ENCODE measurements at regions not wholly inside any gene's neighbourhood (a gene's known extent, or its start where the extent isn't known, plus 50 kb on each side); places are given as distances from the start of the nearest gene placed in this dataset.
A peak's percentile ranks its signal among the peaks of the same experiment; 100 is the strongest.

DNA sequence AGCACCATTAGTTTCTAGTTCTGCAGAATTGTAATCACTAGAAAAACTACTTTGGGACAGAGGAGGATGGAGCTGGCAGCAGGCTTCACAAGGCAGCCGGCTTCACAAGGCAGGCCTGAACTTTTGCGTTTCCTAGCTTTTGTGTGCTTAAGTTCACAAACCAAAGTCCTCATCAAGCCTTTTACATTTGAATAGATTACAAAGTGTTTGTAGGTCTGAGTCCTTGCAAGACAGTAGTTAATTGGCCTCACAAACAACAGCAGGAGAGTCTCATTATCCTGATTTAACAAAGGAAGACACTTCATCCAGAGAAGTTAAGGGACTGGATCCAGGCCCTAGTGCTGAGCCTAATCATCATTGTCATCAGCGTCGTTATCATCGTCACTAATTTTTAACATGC is 147.8 kb upstream of the AUTS2 start:
- no peaks in the 10 kb centered on the region for H3K27me3 ChIP-seq (ENCODE audit: low read depth)
- TF ChIP-seq, protein P1, sequence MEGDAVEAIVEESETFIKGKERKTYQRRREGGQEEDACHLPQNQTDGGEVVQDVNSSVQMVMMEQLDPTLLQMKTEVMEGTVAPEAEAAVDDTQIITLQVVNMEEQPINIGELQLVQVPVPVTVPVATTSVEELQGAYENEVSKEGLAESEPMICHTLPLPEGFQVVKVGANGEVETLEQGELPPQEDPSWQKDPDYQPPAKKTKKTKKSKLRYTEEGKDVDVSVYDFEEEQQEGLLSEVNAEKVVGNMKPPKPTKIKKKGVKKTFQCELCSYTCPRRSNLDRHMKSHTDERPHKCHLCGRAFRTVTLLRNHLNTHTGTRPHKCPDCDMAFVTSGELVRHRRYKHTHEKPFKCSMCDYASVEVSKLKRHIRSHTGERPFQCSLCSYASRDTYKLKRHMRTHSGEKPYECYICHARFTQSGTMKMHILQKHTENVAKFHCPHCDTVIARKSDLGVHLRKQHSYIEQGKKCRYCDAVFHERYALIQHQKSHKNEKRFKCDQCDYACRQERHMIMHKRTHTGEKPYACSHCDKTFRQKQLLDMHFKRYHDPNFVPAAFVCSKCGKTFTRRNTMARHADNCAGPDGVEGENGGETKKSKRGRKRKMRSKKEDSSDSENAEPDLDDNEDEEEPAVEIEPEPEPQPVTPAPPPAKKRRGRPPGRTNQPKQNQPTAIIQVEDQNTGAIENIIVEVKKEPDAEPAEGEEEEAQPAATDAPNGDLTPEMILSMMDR (IDR thresholded peaks at IDR 0.05; ENCODE audit: borderline replicate concordance) = no peak
- H3K36me3 ChIP-seq = no peaks in the 10 kb centered on the region
- peaks cover 6% of the 10 kb centered on the region for H3K4me1 ChIP-seq
- no peaks in the 10 kb centered on the region for H3K9me3 ChIP-seq (replicated peaks)
- no peak overlapping the region for H3K27ac ChIP-seq (replicated peaks)
- no peak overlapping the region for H3K4me3 ChIP-seq
- intact Hi-C loops (cut with micrococcal nuclease) = no loop called here
- DNase-seq = no peak

DNA sequence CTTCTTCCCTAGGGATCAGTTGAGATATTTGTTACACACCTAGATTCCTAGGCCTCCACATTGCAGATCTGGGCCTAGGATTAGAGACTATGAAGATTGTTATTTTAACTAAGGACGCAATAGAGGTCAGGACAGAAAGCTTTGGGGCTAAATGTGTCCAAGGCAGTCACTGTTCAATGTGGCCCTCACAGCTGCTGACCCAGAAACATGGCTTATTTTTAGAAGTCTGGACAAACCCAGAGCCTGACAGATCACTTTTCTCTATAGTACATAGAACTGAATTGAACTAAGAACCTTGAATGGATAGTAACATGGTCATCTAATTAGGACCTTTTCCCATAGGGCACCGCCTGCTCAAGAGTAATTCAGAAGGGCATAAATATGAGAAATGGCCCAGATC is 146.6 kb upstream of the AUTS2 start:
- Histone ChIP-seq H3K4me3 (no peak overlapping the region), H3K27me3 (ENCODE audit: low read depth) (no peaks in the 10 kb centered on the region), H3K4me1 (peaks cover 6% of the 10 kb centered on the region), H3K36me3 (no peaks in the 10 kb centered on the region), H3K9me3 (replicated peaks) (no peaks in the 10 kb centered on the region), H3K27ac (replicated peaks) (no peak overlapping the region)
- intact Hi-C loops (cut with micrococcal nuclease) = no loop called here
- TF ChIP-seq, protein P1 (IDR thresholded peaks at IDR 0.05; ENCODE audit: borderline replicate concordance) = no peak
- no peak for DNase-seq

DNA sequence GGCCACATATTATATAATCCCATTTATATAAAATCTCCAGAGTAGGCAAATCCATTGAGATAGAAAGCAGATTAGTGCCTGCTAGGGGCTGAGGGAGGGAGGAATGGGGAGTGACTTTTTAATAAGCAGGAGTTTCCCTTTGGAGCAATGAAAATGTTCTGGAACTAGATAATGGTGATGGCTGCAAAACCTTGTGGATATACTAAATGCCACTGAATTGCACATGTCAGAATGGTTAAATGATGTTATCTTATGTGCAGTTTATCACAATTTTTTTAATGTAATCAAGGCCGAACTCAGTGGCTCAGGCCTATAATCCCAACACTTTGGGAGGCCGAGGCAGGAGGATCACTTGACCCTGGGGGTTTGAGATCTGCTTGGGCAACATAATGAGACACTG is 145.5 kb upstream of the AUTS2 start:
- H3K27ac ChIP-seq (replicated peaks) = no peak overlapping the region
- no peaks in the 10 kb centered on the region for H3K36me3 ChIP-seq
- H3K27me3 ChIP-seq (ENCODE audit: low read depth) = no peaks in the 10 kb centered on the region
- H3K4me1 ChIP-seq = peaks cover 15% of the 10 kb centered on the region
- no peaks in the 10 kb centered on the region for H3K9me3 ChIP-seq (replicated peaks)
- intact Hi-C loops (cut with micrococcal nuclease) = no loop called here
- H3K4me3 ChIP-seq = no peak overlapping the region
- DNase-seq = no peak
- TF ChIP-seq, protein P1 (IDR thresholded peaks at IDR 0.05; ENCODE audit: borderline replicate concordance) = no peak

DNA sequence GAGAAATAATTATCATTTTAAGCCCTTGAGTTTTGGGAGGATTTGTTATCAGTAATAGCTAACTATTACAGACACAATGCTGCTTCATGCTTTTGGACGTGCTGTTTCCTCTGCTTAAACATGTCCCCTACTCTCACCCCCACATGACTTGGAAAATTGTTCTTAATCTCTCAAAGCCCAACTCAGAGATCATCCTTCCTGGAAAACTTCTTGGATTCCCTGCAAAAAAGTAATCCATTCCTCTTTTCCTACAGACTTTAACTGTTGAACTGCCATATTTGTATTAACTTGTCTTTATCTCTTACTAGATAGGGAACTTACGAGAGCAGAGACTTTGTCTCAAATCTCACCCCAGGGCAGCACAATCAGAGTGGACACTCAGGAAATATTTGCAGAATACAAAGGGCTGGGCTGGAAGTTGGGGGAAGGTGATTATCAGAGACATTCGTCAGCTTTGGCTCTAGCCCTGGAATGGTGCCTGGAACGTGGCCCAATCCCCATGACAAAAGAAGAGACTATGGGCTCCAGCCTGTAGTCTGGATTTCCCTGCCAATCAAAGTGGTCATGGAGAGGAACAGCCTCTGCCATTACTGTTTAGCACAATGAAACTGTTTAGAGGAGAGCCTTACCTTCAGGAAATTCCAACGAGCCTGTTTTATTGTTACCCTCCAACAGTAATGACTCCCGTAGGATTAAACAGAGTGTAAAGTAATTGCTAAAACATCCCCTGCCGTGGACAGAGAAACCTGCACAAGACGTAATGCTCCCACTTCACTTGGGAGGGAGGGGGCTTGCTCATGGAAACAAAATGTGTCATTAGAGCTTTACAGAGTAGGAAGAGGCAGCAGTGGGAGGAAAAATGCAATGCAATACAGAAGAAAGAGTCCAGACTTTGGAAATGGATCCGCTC is 140.4 kb upstream of the AUTS2 start:
- no peak overlapping the region for H3K4me3 ChIP-seq
- no peaks in the 10 kb centered on the region for H3K36me3 ChIP-seq
- TF ChIP-seq, protein P1 (IDR thresholded peaks at IDR 0.05; ENCODE audit: borderline replicate concordance) = no peak
- peak overlapping the region; percentile 77 for H3K27ac ChIP-seq (replicated peaks)
- intact Hi-C loops (cut with micrococcal nuclease) = no loop called here
- H3K9me3 ChIP-seq (replicated peaks) = peaks cover 7% of the 10 kb centered on the region
- H3K27me3 ChIP-seq (ENCODE audit: low read depth) = no peaks in the 10 kb centered on the region
- DNase-seq = peak; percentile 71
- H3K4me1 ChIP-seq = peaks cover 17% of the 10 kb centered on the region

DNA sequence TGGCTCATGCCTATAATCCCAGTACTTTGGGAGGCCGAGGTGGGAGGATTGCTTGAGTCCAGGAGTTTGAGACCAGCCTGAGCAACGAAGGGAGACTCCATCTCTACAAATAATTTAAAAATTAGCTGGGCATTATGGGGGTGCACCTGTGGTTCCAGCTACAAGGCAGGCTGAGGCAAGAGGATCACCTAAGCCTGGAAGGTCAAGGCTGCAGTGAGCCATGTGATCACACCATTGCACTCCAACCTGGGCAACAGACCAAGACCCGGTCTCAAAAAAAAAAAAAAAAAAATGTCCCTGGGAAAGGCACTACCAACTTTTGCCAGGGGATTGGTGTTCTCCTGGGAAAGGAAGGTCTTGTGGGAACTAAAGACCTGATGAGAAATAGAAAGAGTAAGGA is 134.2 kb upstream of the AUTS2 start:
- DNase-seq = no peak
- H3K27me3 ChIP-seq (ENCODE audit: low read depth) = no peaks in the 10 kb centered on the region
- H3K4me1 ChIP-seq = no peaks in the 10 kb centered on the region
- no peak overlapping the region for H3K27ac ChIP-seq (replicated peaks)
- no peak overlapping the region for H3K4me3 ChIP-seq
- TF ChIP-seq, protein P1 (IDR thresholded peaks at IDR 0.05; ENCODE audit: borderline replicate concordance) = no peak
- intact Hi-C loops (cut with micrococcal nuclease) = no loop called here
- no peaks in the 10 kb centered on the region for H3K36me3 ChIP-seq
- peaks cover 28% of the 10 kb centered on the region for H3K9me3 ChIP-seq (replicated peaks)
